Ovary (tissue), 3 donors: ENCODE measurements at regions not wholly inside any gene's neighbourhood (a gene's known extent, or its start where the extent isn't known, plus 50 kb on each side); places are given as distances from the start of the nearest gene placed in this dataset.

Experiments used
- POLR2A ChIP-seq: fragments of 450-650 bp; IDR thresholded peaks from one replicate; pipeline ENCODE4 v1.6.1; 2017; ENCODE audit warnings: antibody characterized with exemption, mild to moderate bottlenecking, moderate library complexity
- TF ChIP-seq, protein P1 (sequence below), 3 donors: fragments of 450-650 bp in 2 of 3; fragments of 200-600 bp in 1 of 3; IDR thresholded peaks; one replicate each; pipeline versions ENCODE4 v1.5.1 to v1.8.0; 2016 to 2022; ENCODE audit warnings: antibody characterized with exemption in 3 of 3, mild to moderate bottlenecking in 1 of 3
- donor health status: DM: no; HTN: no; CAD: no.

DNA sequence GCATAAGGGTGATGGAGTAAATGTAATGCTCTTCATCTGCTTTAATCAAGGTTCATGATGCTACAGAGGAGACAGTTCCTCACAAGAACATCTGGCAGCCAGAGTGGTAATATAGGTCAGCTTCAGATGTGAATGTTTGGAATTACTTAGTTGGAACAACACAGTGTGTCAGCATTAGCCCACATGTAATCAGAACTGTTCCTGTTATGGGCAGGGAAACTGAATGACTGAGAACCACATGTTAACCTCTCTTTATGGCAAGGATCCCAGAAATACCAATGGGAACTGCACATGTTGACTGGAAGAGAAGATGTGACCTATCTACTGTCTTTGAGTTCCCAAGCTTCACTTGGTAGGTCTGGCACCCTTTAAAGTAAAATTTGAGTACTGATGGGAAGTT lies 390.1 kb upstream of the PDE3A start:
- TF ChIP-seq, protein P1, sequence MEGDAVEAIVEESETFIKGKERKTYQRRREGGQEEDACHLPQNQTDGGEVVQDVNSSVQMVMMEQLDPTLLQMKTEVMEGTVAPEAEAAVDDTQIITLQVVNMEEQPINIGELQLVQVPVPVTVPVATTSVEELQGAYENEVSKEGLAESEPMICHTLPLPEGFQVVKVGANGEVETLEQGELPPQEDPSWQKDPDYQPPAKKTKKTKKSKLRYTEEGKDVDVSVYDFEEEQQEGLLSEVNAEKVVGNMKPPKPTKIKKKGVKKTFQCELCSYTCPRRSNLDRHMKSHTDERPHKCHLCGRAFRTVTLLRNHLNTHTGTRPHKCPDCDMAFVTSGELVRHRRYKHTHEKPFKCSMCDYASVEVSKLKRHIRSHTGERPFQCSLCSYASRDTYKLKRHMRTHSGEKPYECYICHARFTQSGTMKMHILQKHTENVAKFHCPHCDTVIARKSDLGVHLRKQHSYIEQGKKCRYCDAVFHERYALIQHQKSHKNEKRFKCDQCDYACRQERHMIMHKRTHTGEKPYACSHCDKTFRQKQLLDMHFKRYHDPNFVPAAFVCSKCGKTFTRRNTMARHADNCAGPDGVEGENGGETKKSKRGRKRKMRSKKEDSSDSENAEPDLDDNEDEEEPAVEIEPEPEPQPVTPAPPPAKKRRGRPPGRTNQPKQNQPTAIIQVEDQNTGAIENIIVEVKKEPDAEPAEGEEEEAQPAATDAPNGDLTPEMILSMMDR (IDR thresholded peaks at IDR 0.05) = no peak
- TF ChIP-seq POLR2A = no peak
